22Rv1 (cell line): ENCODE measurements at regions not wholly inside any gene's neighbourhood (a gene's known extent, or its start where the extent isn't known, plus 50 kb on each side); places are given as distances from the start of the nearest gene placed in this dataset.

Experiments used
- H3K27ac ChIP-seq: fragments of 450-650 bp; 2 replicates; pipeline ENCODE4 v1.5.1; 2017
- ZFX ChIP-seq: fragments of 450-650 bp; IDR thresholded peaks from 2 replicates; pipeline ENCODE4 v1.6.1; 2017; ENCODE audit warnings: antibody characterized with exemption, borderline replicate concordance
- TF ChIP-seq, protein P1 (sequence below): fragments of 450-650 bp; IDR thresholded peaks from 2 replicates; pipeline ENCODE4 v1.5.1; 2017; ENCODE audit warnings: mild to moderate bottlenecking

DNA sequence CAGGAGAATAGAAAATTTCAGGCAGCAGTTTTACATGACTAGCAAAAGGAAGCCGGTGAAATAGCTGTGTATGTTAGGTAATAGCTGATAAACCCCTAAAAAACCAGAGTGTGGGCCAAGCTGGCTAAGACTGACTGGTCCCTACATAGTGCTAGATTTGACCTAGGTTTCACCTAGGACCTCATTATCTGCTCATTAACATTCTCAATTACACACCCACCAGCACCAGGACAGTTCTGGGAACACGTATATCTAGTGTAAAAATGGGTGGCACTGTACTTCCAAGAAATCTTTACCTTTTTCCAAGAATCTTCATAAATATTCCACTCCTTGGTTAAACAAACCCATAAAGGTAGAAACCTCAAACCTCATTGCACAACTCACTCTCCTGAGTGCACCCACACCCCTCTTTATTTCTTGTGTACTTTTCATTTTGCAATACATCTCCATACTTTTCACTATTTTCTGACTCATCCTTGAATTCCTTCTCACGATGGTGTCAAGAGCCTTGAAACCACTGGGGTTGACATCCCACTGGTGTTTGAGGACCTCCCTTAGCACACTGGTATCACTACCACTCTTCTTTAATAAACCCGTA is 262.7 kb upstream of the KCNJ16 start:
- TF ChIP-seq, protein P1, sequence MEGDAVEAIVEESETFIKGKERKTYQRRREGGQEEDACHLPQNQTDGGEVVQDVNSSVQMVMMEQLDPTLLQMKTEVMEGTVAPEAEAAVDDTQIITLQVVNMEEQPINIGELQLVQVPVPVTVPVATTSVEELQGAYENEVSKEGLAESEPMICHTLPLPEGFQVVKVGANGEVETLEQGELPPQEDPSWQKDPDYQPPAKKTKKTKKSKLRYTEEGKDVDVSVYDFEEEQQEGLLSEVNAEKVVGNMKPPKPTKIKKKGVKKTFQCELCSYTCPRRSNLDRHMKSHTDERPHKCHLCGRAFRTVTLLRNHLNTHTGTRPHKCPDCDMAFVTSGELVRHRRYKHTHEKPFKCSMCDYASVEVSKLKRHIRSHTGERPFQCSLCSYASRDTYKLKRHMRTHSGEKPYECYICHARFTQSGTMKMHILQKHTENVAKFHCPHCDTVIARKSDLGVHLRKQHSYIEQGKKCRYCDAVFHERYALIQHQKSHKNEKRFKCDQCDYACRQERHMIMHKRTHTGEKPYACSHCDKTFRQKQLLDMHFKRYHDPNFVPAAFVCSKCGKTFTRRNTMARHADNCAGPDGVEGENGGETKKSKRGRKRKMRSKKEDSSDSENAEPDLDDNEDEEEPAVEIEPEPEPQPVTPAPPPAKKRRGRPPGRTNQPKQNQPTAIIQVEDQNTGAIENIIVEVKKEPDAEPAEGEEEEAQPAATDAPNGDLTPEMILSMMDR: no peak
- no peak for TF ChIP-seq ZFX
- no peak overlapping the region for H3K27ac ChIP-seq

DNA sequence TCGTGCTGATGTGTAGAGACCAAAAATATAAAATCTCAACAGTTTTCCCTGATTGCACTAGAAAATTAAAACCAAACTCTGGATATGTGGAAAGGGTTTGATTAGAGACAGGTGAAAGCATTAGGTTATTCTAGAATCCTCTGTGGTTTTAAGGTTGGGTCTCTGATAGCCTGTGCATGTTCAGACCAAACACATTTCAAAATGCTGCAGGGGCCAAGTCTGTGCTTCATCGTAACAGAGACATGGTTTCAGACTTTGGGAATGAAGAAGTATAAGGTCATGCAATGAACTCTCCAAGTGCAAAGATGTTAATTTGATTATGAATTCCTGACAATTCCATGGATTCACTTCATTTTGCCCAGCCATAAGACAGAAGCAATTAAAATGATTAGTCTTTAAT is 261.0 kb upstream of the KCNJ16 start:
- TF ChIP-seq, protein P1: no peak
- no peak for TF ChIP-seq ZFX
- H3K27ac ChIP-seq: no peak overlapping the region

DNA sequence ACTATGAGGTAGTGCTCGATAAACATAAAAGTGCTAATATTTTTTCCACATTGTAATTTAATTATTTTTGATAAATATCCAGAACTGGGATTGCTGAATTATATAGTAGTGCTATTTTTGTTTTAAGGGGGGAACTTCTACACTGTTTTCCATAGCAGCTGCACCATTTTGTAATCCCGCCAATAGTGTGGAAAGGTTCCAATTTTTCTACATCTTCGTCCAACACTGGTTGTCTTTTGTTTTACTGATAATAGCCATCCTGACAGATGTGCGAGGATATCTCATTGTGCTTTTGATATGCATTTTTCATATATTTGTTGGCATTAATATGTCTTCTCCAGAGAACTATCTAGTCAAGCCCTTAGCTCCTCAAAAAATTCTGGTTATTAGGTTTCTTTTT is 259.6 kb upstream of the KCNJ16 start:
- no peak overlapping the region for H3K27ac ChIP-seq
- TF ChIP-seq, protein P1: no peak
- no peak for TF ChIP-seq ZFX

- H3K27ac ChIP-seq: no peak overlapping the region
- TF ChIP-seq, protein P1: no peak
- no peak for TF ChIP-seq ZFX
Observed at GRCh38 chr17:69818467-69818866, 256.6 kb upstream of the KCNJ16 start.

GRCh38 chr17:69819316-69820087 is 255.5 kb upstream of the KCNJ16 start:
- H3K27ac ChIP-seq: no peak overlapping the region

DNA sequence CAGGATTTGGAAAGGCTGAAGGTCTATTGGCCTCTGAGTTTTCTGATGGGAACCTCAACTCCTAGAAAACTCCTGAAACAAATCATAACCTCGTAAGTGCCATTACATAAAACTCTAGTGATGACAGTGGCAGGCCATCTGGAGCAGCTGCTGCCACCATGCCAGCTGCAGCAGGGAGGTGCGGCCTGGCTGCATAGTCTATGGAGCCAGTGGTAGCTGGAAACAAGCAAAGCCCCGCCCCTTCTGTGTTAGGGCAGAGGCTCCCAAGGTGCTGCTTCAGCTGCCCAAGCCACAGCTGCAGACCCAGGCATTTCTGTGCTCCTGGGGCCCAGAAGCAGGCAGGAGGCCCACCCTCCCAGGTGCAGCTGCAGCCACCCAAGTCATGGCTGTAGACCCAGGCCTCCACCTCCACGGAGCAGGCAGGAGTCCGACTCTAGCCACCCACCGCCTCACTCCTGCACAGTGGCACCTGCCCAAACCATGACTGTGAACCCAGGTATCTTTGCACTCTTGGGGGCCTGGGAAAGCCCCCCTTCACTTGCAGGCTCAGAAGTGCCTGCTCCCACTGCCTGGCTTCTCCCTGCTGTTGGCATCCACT is 254.1 kb upstream of the KCNJ16 start:
- TF ChIP-seq ZFX: no peak
- TF ChIP-seq, protein P1: no peak
- no peak overlapping the region for H3K27ac ChIP-seq

More at GRCh38 chr17:69819316-69820087, 255.5 kb upstream of the KCNJ16 start:
- TF ChIP-seq ZFX: no peak

- no peak overlapping the region for H3K27ac ChIP-seq
- TF ChIP-seq, protein P1: no peak
- TF ChIP-seq ZFX: no peak
Observed at GRCh38 chr17:69822314-69822875, 252.6 kb upstream of the KCNJ16 start.
